Vagina (tissue), 2 donors: ENCODE measurements at regions not wholly inside any gene's neighbourhood (a gene's known extent, or its start where the extent isn't known, plus 50 kb on each side); places are given as distances from the start of the nearest gene placed in this dataset.

Source experiments
- POLR2A ChIP-seq, 2 donors: fragments of 450-650 bp; IDR thresholded peaks; one replicate each; pipeline ENCODE4 v1.6.1; 2017; ENCODE audit warnings: antibody characterized with exemption in 2 of 2, mild to moderate bottlenecking in 2 of 2, moderate library complexity in 2 of 2
- POLR2AphosphoS5 ChIP-seq, 2 donors: sonication (generic); formaldehyde crosslinking; IDR thresholded peaks; one replicate each; pipeline ENCODE4 v1.9.0; 2017; ENCODE audit warnings: antibody characterized with exemption in 2 of 2, mild to moderate bottlenecking in 2 of 2, low read depth in 1 of 2; ENCODE audit not compliant: insufficient read depth in 1 of 2
- TF ChIP-seq, protein P1 (sequence below), 3 experiments: fragments of 450-650 bp in 2 of 3; fragments of 200-600 bp in 1 of 3; sonication (generic) in 1 of 3; IDR thresholded peaks; one replicate each; pipeline ENCODE4 v1.5.1; 2017 to 2019; ENCODE audit warnings: antibody characterized with exemption in 3 of 3, mild to moderate bottlenecking in 2 of 3, moderate library complexity in 2 of 3

DNA sequence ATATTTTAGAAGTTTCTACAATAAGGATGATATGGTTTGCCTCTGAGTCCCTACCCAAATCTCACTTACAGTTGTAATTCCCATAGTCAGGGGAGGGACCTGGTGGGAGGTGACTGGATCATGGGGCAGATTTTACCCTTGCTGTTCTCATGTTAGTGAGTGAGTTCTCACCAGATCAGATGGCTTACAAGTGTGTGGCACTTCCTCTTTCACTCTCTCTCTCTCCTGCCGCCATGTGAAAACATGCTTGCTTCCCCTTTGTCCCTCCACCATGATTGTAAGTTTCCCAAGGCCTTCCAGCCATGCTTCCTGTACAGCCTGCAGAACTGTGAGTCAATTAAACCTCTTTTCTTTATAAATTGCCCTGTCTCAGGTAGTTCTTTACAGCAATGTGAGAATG, 527.5 kb upstream of the ID4 start:
- TF ChIP-seq, protein P1, sequence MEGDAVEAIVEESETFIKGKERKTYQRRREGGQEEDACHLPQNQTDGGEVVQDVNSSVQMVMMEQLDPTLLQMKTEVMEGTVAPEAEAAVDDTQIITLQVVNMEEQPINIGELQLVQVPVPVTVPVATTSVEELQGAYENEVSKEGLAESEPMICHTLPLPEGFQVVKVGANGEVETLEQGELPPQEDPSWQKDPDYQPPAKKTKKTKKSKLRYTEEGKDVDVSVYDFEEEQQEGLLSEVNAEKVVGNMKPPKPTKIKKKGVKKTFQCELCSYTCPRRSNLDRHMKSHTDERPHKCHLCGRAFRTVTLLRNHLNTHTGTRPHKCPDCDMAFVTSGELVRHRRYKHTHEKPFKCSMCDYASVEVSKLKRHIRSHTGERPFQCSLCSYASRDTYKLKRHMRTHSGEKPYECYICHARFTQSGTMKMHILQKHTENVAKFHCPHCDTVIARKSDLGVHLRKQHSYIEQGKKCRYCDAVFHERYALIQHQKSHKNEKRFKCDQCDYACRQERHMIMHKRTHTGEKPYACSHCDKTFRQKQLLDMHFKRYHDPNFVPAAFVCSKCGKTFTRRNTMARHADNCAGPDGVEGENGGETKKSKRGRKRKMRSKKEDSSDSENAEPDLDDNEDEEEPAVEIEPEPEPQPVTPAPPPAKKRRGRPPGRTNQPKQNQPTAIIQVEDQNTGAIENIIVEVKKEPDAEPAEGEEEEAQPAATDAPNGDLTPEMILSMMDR (IDR thresholded peaks at IDR 0.05), result no peak
- TF ChIP-seq POLR2A (IDR thresholded peaks at IDR 0.05) (no peak), POLR2AphosphoS5 (IDR thresholded peaks at IDR 0.05; ENCODE audit: insufficient read depth in 1 of 2, low read depth in 1 of 2) (no peak)
